SU-DHL-6 (cell line): ENCODE measurements at regions not wholly inside any gene's neighbourhood (a gene's known extent, or its start where the extent isn't known, plus 50 kb on each side); places are given as distances from the start of the nearest gene placed in this dataset.

Experiments
- CTCF ChIP-seq: fragments of 200-600 bp; sonication (generic); IDR thresholded peaks from one replicate; pipeline ENCODE4 v1.5.1; 2017; ENCODE audit warnings: antibody characterized with exemption, mild to moderate bottlenecking, low read length, moderate library complexity; ENCODE audit not compliant: insufficient read depth, poor library complexity, severe bottlenecking
- EZH2phosphoT487 ChIP-seq: fragments of 200-600 bp; sonication (generic), shearing (Covaris generic); conservative IDR thresholded peaks from 2 replicates; pipeline ENCODE4 v1.6.1; 2018; ENCODE audit warnings: mild to moderate bottlenecking, antibody characterized with exemption, low read length, moderate library complexity, mixed read lengths

DNA sequence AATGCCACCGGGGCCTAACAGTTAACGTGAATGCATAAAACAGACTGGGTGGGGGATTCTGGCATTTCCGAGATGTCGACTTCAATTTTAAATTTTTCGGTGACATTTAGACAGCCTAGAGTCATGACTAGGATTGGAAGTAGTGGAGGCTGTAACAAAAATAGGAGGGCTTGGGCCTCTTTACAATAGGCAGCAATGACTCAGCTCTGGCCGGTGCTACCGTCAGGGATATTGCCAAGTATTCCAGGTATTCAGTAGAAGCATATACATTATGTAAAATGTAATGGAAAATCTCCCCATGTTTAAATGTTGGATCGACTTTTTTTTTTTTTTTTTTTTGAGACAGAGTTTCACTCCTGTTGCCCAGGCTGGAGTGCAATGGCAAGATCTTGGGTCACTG, 136.2 kb upstream of the STMND1 start:
- TF ChIP-seq CTCF (no peak), EZH2phosphoT487 (no peak)
